Neural crest cell (in vitro differentiated cells): ENCODE measurements at regions not wholly inside any gene's neighbourhood (a gene's known extent, or its start where the extent isn't known, plus 50 kb on each side); places are given as distances from the start of the nearest gene placed in this dataset.

Experiments used
- DNase-seq: peaks from one replicate; pipeline ENCODE4 v3.0.0; 2021; ENCODE audit warnings: low read depth, mixed read lengths, low spot score
- H3K27ac Mint-ChIP-seq: one replicate; pipeline ENCODE4 v1.8.0; 2021; ENCODE audit warnings: mild to moderate bottlenecking, mixed read lengths; ENCODE audit not compliant: unreplicated experiment
- H3K27me3 Mint-ChIP-seq: 2 replicates; pipeline ENCODE4 v1.8.0; 2021; ENCODE audit warnings: low read depth, mild to moderate bottlenecking, mixed read lengths
- H3K36me3 Mint-ChIP-seq: 2 replicates; pipeline ENCODE4 v1.8.0; 2021; ENCODE audit warnings: low read depth, mild to moderate bottlenecking, mixed read lengths
- H3K4me1 Mint-ChIP-seq: 2 replicates; pipeline ENCODE4 v1.8.0; 2021; ENCODE audit warnings: mixed read lengths
- H3K4me3 Mint-ChIP-seq: one replicate; pipeline ENCODE4 v1.8.0; 2021; ENCODE audit warnings: mild to moderate bottlenecking, mixed read lengths
- H3K9me3 Mint-ChIP-seq: 2 replicates; pipeline ENCODE4 v1.8.0; 2021; ENCODE audit warnings: mixed read lengths
- CTCF ChIP-seq: fragments of 200-600 bp; sonication (generic); conservative IDR thresholded peaks from 2 replicates; pipeline ENCODE4 v1.5.0; 2021; ENCODE audit warnings: antibody characterized with exemption, mild to moderate bottlenecking

GRCh38 chr9:31820426-31820825 lies 564.0 kb upstream of the ACO1 start:
- H3K27me3 Mint-ChIP-seq = no peaks in the 10 kb centered on the region
- H3K4me1 Mint-ChIP-seq = no peaks in the 10 kb centered on the region
- no peaks in the 10 kb centered on the region for H3K9me3 Mint-ChIP-seq
- no peak overlapping the region for H3K4me3 Mint-ChIP-seq
- H3K27ac Mint-ChIP-seq = no peak overlapping the region
- no peak for DNase-seq
- no peaks in the 10 kb centered on the region for H3K36me3 Mint-ChIP-seq
- no peak for TF ChIP-seq CTCF

GRCh38 chr9:31821583-31821982 lies 562.9 kb upstream of the ACO1 start:
- H3K27me3 Mint-ChIP-seq = no peaks in the 10 kb centered on the region
- no peak overlapping the region for H3K27ac Mint-ChIP-seq
- no peaks in the 10 kb centered on the region for H3K9me3 Mint-ChIP-seq
- no peaks in the 10 kb centered on the region for H3K4me1 Mint-ChIP-seq
- no peak overlapping the region for H3K4me3 Mint-ChIP-seq
- no peaks in the 10 kb centered on the region for H3K36me3 Mint-ChIP-seq
- TF ChIP-seq CTCF = no peak
- DNase-seq = no peak

GRCh38 chr9:31823365-31823764 lies 561.1 kb upstream of the ACO1 start:
- Mint-ChIP-seq H3K36me3 (no peaks in the 10 kb centered on the region), H3K9me3 (no peaks in the 10 kb centered on the region), H3K4me3 (no peak overlapping the region), H3K4me1 (no peaks in the 10 kb centered on the region), H3K27me3 (no peaks in the 10 kb centered on the region), H3K27ac (no peak overlapping the region)
- DNase-seq = no peak
- TF ChIP-seq CTCF = no peak

GRCh38 chr9:31824860-31825259 lies 559.6 kb upstream of the ACO1 start:
- no peak overlapping the region for H3K4me3 Mint-ChIP-seq
- no peak for TF ChIP-seq CTCF
- H3K4me1 Mint-ChIP-seq = no peaks in the 10 kb centered on the region
- no peaks in the 10 kb centered on the region for H3K36me3 Mint-ChIP-seq
- no peak for DNase-seq
- no peaks in the 10 kb centered on the region for H3K27me3 Mint-ChIP-seq
- no peaks in the 10 kb centered on the region for H3K9me3 Mint-ChIP-seq
- H3K27ac Mint-ChIP-seq = no peak overlapping the region

- Mint-ChIP-seq H3K4me1 (no peaks in the 10 kb centered on the region), H3K36me3 (no peaks in the 10 kb centered on the region), H3K27me3 (no peaks in the 10 kb centered on the region), H3K9me3 (no peaks in the 10 kb centered on the region), H3K27ac (no peak overlapping the region), H3K4me3 (no peak overlapping the region)
- DNase-seq = no peak
- TF ChIP-seq CTCF = no peak
These were observed 547.2 kb upstream of the ACO1 start for GRCh38 chr9:31837211-31837610.

- H3K4me3 Mint-ChIP-seq = no peak overlapping the region
- no peaks in the 10 kb centered on the region for H3K27me3 Mint-ChIP-seq
- DNase-seq = no peak
- no peaks in the 10 kb centered on the region for H3K36me3 Mint-ChIP-seq
- no peaks in the 10 kb centered on the region for H3K9me3 Mint-ChIP-seq
- H3K27ac Mint-ChIP-seq = no peak overlapping the region
- TF ChIP-seq CTCF = no peak
- no peaks in the 10 kb centered on the region for H3K4me1 Mint-ChIP-seq
These were observed 545.2 kb upstream of the ACO1 start for GRCh38 chr9:31839273-31839672.
